Body of pancreas (tissue), 4 donors: ENCODE measurements at regions not wholly inside any gene's neighbourhood (a gene's known extent, or its start where the extent isn't known, plus 50 kb on each side); places are given as distances from the start of the nearest gene placed in this dataset.

Experiments used
- ATAC-seq: fragments of 150-250 bp; one replicate; pipeline ENCODE4 v1.9.1; 2016
- DNase-seq, 4 donors: peaks; one replicate each; pipeline ENCODE4 v3.0.0-alpha.2; 2019
- H3K27ac ChIP-seq, 4 donors: fragments of 200-600 bp; sonication (generic); 1 replicate in 3 of 4; 2 replicates in 1 of 4; pipeline versions ENCODE4 v1.5.1 to v1.6.1; 2016 to 2019; ENCODE audit warnings: mild to moderate bottlenecking in 1 of 4, mixed read lengths in 1 of 4, moderate library complexity in 1 of 4
- H3K27me3 ChIP-seq, 2 donors: fragments of 200-600 bp; sonication (generic); one replicate each; pipeline ENCODE4 v1.6.0; 2016; ENCODE audit warnings: mild to moderate bottlenecking in 1 of 2
- H3K36me3 ChIP-seq, 2 donors: fragments of 200-600 bp; sonication (generic); replicated peaks in 1 of 2; 2 replicates each; pipeline ENCODE4 v1.5.1; 2016; ENCODE audit warnings: low read depth in 2 of 2; ENCODE audit not compliant: insufficient read depth in 1 of 2
- H3K4me1 ChIP-seq: fragments of 200-600 bp; sonication (generic); one replicate; pipeline ENCODE4 v1.6.0; 2016
- H3K4me3 ChIP-seq, 2 donors: fragments of 200-600 bp; sonication (generic); 1 replicate in 1 of 2; 2 replicates in 1 of 2; pipeline ENCODE4 v1.5.1; 2016 to 2019
- H3K9me3 ChIP-seq, 3 donors: fragments of 200-600 bp; sonication (generic); 1 replicate in 2 of 3; 2 replicates in 1 of 3; pipeline ENCODE4 v1.5.1; 2016
- CTCF ChIP-seq, 7 experiments: fragments of 450-650 bp in 4 of 7; fragments of 200-600 bp in 3 of 7; sonication (generic) in 3 of 7; IDR thresholded peaks; one replicate each; pipeline ENCODE4 v1.5.1; 2016 to 2019; ENCODE audit warnings: antibody characterized with exemption in 7 of 7
- POLR2A ChIP-seq, 3 donors: fragments of 450-650 bp; IDR thresholded peaks; one replicate each; pipeline ENCODE4 v1.6.1; 2016; ENCODE audit warnings: antibody characterized with exemption in 3 of 3, mild to moderate bottlenecking in 2 of 3
- WGBS, 2 donors: methylation state at CpG; one replicate each; pipeline ENCODE4 v1.1.5; 2017; 5-methylcytosine and 5-hydroxymethylcytosine counted together
- intact Hi-C: fragments of 100-400 bp; cut with DNase I; formaldehyde crosslinking; loops from one replicate; pipeline ENCODE4 v1.15.1; 2023

DNA sequence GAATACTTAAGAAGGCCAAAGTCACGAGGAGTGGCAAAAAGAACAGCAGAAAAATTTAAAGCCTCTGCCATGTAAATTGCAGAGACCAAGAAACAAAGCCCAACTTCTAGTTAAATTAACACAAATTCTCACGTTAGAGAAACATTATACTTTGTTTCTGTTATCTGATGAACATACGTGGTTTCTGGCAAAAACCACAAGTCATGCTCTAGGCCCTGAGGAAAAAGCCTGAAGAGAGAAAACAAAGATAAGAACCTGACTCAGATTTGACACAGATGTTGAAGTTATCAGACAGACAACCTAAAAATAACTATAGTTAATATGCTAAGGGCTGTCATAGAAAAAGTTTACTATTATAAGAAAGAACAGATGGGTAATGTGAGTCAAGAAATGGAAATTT, 149.1 kb upstream of the PCDH10 start:
- ATAC-seq (no peak), DNase-seq (no peak)
- WGBS, 2 donors = 36% methylated on average over 3 of the region's 3 CpGs
- Histone ChIP-seq H3K36me3 (no peaks in the 10 kb centered on the region), H3K4me3 (no peak overlapping the region), H3K4me1 (no peaks in the 10 kb centered on the region), H3K9me3 (no peaks in the 10 kb centered on the region), H3K27me3 (no peaks in the 10 kb centered on the region), H3K27ac (no peak overlapping the region)
- TF ChIP-seq CTCF (IDR thresholded peaks at IDR 0.05) = no peak
- no peak for TF ChIP-seq POLR2A (IDR thresholded peaks at IDR 0.05)
- intact Hi-C loops = no loop called here

DNA sequence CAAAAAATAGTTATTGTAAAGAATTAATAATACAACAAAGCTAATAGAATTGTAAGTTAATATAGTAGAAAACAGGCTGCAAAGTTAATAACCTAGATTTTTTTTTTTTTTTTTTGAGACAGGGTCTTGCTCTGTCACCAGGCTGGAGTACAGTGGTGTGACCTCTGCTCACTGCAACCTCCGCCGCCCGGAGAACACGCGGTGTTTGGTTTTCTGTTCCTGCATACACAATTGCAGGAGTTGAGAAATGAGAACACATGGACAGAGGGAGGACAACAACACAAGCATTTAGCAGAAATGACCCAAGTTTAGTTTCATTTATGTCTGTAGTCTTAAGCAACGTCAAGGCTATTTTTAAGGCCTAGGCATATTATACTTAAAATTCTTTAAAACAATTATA, 145.9 kb upstream of the PCDH10 start:
- no peaks in the 10 kb centered on the region for H3K9me3 ChIP-seq
- 87% methylated on average over 6 of the region's 6 CpGs for WGBS, 2 donors
- H3K36me3 ChIP-seq = no peaks in the 10 kb centered on the region
- H3K27me3 ChIP-seq = no peaks in the 10 kb centered on the region
- no peak overlapping the region for H3K27ac ChIP-seq
- ATAC-seq (no peak), DNase-seq (no peak)
- no peaks in the 10 kb centered on the region for H3K4me1 ChIP-seq
- no peak overlapping the region for H3K4me3 ChIP-seq
- intact Hi-C loops = no loop called here
- TF ChIP-seq POLR2A (IDR thresholded peaks at IDR 0.05) = no peak
- TF ChIP-seq CTCF (IDR thresholded peaks at IDR 0.05) = no peak

- WGBS, 2 donors = 10 to 21% methylated on average over 3 of the region's 3 CpGs
- H3K4me1 ChIP-seq = no peaks in the 10 kb centered on the region
- H3K27ac ChIP-seq = no peak overlapping the region
- no peak overlapping the region for H3K4me3 ChIP-seq
- H3K27me3 ChIP-seq = no peaks in the 10 kb centered on the region
- no peaks in the 10 kb centered on the region for H3K9me3 ChIP-seq
- DNase-seq = no peak
- ATAC-seq = no peak
- TF ChIP-seq POLR2A (IDR thresholded peaks at IDR 0.05) (no peak), CTCF (IDR thresholded peaks at IDR 0.05) (no peak)
- no peaks in the 10 kb centered on the region for H3K36me3 ChIP-seq
- intact Hi-C loops = no loop called here
Measured at GRCh38 chr4:133014473-133015135, 134.5 kb upstream of the PCDH10 start.

DNA sequence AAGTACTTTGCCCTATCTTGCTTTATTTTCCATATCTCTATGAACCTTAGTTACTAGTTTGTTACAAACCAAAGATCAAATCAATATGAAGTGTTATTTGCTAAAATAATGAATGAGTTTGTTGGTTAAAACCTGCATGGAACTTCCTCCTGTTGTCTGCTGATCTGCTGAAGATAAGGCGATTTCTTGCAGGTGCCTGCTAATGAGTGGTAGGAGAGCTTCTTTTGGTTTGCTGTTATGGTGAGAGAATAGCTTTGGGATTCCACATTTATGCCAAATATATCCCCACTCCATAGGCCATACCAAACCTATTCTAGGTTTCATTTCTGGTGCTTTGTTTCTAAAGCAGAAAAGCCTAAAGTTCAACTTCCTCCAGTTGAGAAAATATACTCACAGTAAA, 103.8 kb upstream of the PCDH10 start:
- H3K27me3 ChIP-seq = no peaks in the 10 kb centered on the region
- H3K9me3 ChIP-seq = peaks cover 0 to 6% (median 0%) of the 10 kb centered on the region in 3 donors
- DNase-seq (no peak), ATAC-seq (no peak)
- intact Hi-C loops = no loop called here
- H3K4me1 ChIP-seq = no peaks in the 10 kb centered on the region
- TF ChIP-seq CTCF (IDR thresholded peaks at IDR 0.05) (no peak), POLR2A (IDR thresholded peaks at IDR 0.05) (no peak)
- H3K4me3 ChIP-seq = no peak overlapping the region
- no peak overlapping the region for H3K27ac ChIP-seq
- WGBS, 2 donors = 26 to 38% methylated on average over 1 of the region's 1 CpG
- H3K36me3 ChIP-seq = no peaks in the 10 kb centered on the region

- Histone ChIP-seq H3K36me3 (no peaks in the 10 kb centered on the region), H3K4me1 (no peaks in the 10 kb centered on the region), H3K9me3 (peaks cover 0 to 6% (median 0%) of the 10 kb centered on the region in 3 donors), H3K27me3 (no peaks in the 10 kb centered on the region), H3K4me3 (no peak overlapping the region), H3K27ac (no peak overlapping the region)
- TF ChIP-seq CTCF (IDR thresholded peaks at IDR 0.05) (no peak), POLR2A (IDR thresholded peaks at IDR 0.05) (no peak)
- DNase-seq (no peak), ATAC-seq (no peak)
- 47 to 71% methylated on average over 3 to 4 of the region's 4 CpGs for WGBS, 2 donors
- intact Hi-C loops = no loop called here
Measured at GRCh38 chr4:133046156-133046555, 102.9 kb upstream of the PCDH10 start.
